Mesendoderm (in vitro differentiated cells): ENCODE measurements at regions not wholly inside any gene's neighbourhood (a gene's known extent, or its start where the extent isn't known, plus 50 kb on each side); places are given as distances from the start of the nearest gene placed in this dataset.

Experiments
- DNase-seq: peaks from one replicate; pipeline ENCODE4 v3.0.0; 2013
- H2AK5ac ChIP-seq: 2 replicates; pipeline ENCODE4 v1.6.1; 2013; ENCODE audit warnings: low read length, inconsistent platforms
- H2BK120ac ChIP-seq: 2 replicates; pipeline ENCODE4 v1.6.1; 2013; ENCODE audit warnings: low read depth, mild to moderate bottlenecking, low read length, moderate library complexity, mixed read lengths
- H2BK15ac ChIP-seq: replicated peaks from 2 replicates; pipeline ENCODE4 v1.6.1; 2013; ENCODE audit warnings: low read depth, mild to moderate bottlenecking, moderate library complexity
- H2BK5ac ChIP-seq: 2 replicates; pipeline ENCODE4 v1.6.1; 2013; ENCODE audit warnings: low read length, inconsistent platforms
- H3K18ac ChIP-seq: 2 replicates; pipeline ENCODE4 v1.6.1; 2013; ENCODE audit warnings: mild to moderate bottlenecking, low read length, mixed read lengths
- H3K23ac ChIP-seq: one replicate; pipeline ENCODE4 v1.6.1; 2013; ENCODE audit warnings: low read length
- H3K27ac ChIP-seq: 2 replicates; pipeline ENCODE4 v1.5.1; 2013; ENCODE audit warnings: low read depth, mild to moderate bottlenecking, inconsistent platforms, low read length, moderate library complexity
- H3K27me3 ChIP-seq: 2 replicates; pipeline ENCODE4 v1.6.1; 2013; ENCODE audit warnings: low read length, control low read depth, mild to moderate bottlenecking, inconsistent platforms; ENCODE audit not compliant: insufficient read depth, poor library complexity
- H3K36me3 ChIP-seq: 2 replicates; pipeline ENCODE4 v1.6.1; 2013; ENCODE audit warnings: low read length, inconsistent platforms; ENCODE audit not compliant: control insufficient read depth, insufficient read depth
- H3K4ac ChIP-seq: one replicate; pipeline ENCODE4 v1.6.1; 2013; ENCODE audit warnings: low read depth, mild to moderate bottlenecking, low read length, moderate library complexity
- H3K4me1 ChIP-seq: 2 replicates; pipeline ENCODE4 v1.6.1; 2013; ENCODE audit warnings: low read depth, low read length, inconsistent platforms; ENCODE audit not compliant: control insufficient read depth
- H3K4me2 ChIP-seq: 2 replicates; pipeline ENCODE4 v1.6.1; 2013; ENCODE audit warnings: low read length
- H3K4me3 ChIP-seq: 2 replicates; pipeline ENCODE4 v1.5.1; 2013; ENCODE audit warnings: mild to moderate bottlenecking, low read length
- H3K56ac ChIP-seq: one replicate; pipeline ENCODE4 v1.6.1; 2013; ENCODE audit warnings: low read length
- H3K79me1 ChIP-seq: 2 replicates; pipeline ENCODE4 v1.6.1; 2013; ENCODE audit warnings: low read length, inconsistent platforms
- H3K79me2 ChIP-seq: 2 replicates; pipeline ENCODE4 v1.6.1; 2013; ENCODE audit warnings: mild to moderate bottlenecking, low read length; ENCODE audit not compliant: control insufficient read depth, insufficient read depth
- H3K9ac ChIP-seq: 2 replicates; pipeline ENCODE4 v1.6.1; 2013; ENCODE audit warnings: low read length, inconsistent platforms
- H4K5ac ChIP-seq: one replicate; pipeline ENCODE4 v1.6.1; 2013; ENCODE audit warnings: low read length
- H4K8ac ChIP-seq: one replicate; pipeline ENCODE4 v1.6.1; 2013; ENCODE audit warnings: low read depth, mild to moderate bottlenecking, control low read depth, low read length, moderate library complexity
- WGBS: extraction: QIAGEN DNeasy Blood & Tissue Kit; methylation state at CpG from one replicate; pipeline ENCODE4 v1.1.7; 2013; ENCODE audit warnings: low lambda C conversion rate, missing lambda C conversion rate; ENCODE audit not compliant: insufficient coverage; ENCODE audit errors: extremely low coverage; 5-methylcytosine and 5-hydroxymethylcytosine counted together

- H3K79me1 ChIP-seq, result no peaks in the 10 kb centered on the region
Measured at GRCh38 chr10:89952751-89953150, 251.4 kb downstream of the KIF20B start.

GRCh38 chr10:89954061-89954460 is 252.7 kb downstream of the KIF20B start:
- H3K4me1 ChIP-seq, result no peaks in the 10 kb centered on the region
- no peak overlapping the region for H2BK5ac ChIP-seq
- no peak overlapping the region for H4K5ac ChIP-seq
- H3K4me3 ChIP-seq, result no peak overlapping the region
- H3K23ac ChIP-seq, result no peak overlapping the region
- H3K79me2 ChIP-seq, result no peaks in the 10 kb centered on the region
- no peak overlapping the region for H3K18ac ChIP-seq
- no peak overlapping the region for H3K56ac ChIP-seq
- H3K9ac ChIP-seq, result no peak overlapping the region
- no peak overlapping the region for H2AK5ac ChIP-seq
- H4K8ac ChIP-seq, result no peak overlapping the region
- no peak overlapping the region for H3K27ac ChIP-seq
- DNase-seq, result no peak
- H2BK15ac ChIP-seq, result no peak overlapping the region
- no peaks in the 10 kb centered on the region for H3K27me3 ChIP-seq
- WGBS, result no CpG with 5 or more reads among the region's 3 CpGs
- H3K79me1 ChIP-seq, result no peaks in the 10 kb centered on the region
- H3K4ac ChIP-seq, result no peak overlapping the region
- no peak overlapping the region for H2BK120ac ChIP-seq
- no peaks in the 10 kb centered on the region for H3K36me3 ChIP-seq
- no peak overlapping the region for H3K4me2 ChIP-seq

More at GRCh38 chr10:89952751-89953150, 251.4 kb downstream of the KIF20B start:
- Histone ChIP-seq H4K8ac (no peak overlapping the region), H3K4me3 (no peak overlapping the region), H2BK120ac (no peak overlapping the region), H3K4me1 (no peaks in the 10 kb centered on the region), H3K4me2 (no peak overlapping the region), H3K18ac (no peak overlapping the region), H3K79me2 (no peaks in the 10 kb centered on the region), H3K4ac (no peak overlapping the region), H2BK15ac (no peak overlapping the region), H3K56ac (no peak overlapping the region), H2AK5ac (no peak overlapping the region), H3K36me3 (no peaks in the 10 kb centered on the region), H3K9ac (no peak overlapping the region), H3K27ac (no peak overlapping the region), H4K5ac (no peak overlapping the region), H3K23ac (no peak overlapping the region), H3K27me3 (no peaks in the 10 kb centered on the region), H2BK5ac (no peak overlapping the region)
- DNase-seq, result no peak

- Histone ChIP-seq H3K79me2 (no peaks in the 10 kb centered on the region), H3K27ac (no peak overlapping the region), H2AK5ac (no peak overlapping the region), H3K18ac (no peak overlapping the region), H2BK5ac (no peak overlapping the region), H3K79me1 (no peaks in the 10 kb centered on the region), H3K9ac (no peak overlapping the region), H3K27me3 (no peaks in the 10 kb centered on the region), H3K56ac (no peak overlapping the region), H3K4me2 (no peak overlapping the region), H3K4me3 (no peak overlapping the region), H2BK15ac (no peak overlapping the region), H3K36me3 (no peaks in the 10 kb centered on the region), H4K5ac (no peak overlapping the region), H4K8ac (no peak overlapping the region), H2BK120ac (no peak overlapping the region), H3K4ac (no peak overlapping the region), H3K4me1 (no peaks in the 10 kb centered on the region), H3K23ac (no peak overlapping the region)
- DNase-seq, result no peak
Measured at GRCh38 chr10:89954787-89955566, 253.6 kb downstream of the KIF20B start.

GRCh38 chr10:89959433-89960110 is 258.2 kb downstream of the KIF20B start:
- Histone ChIP-seq H4K8ac (no peak overlapping the region), H3K36me3 (no peaks in the 10 kb centered on the region)

GRCh38 chr10:89963451-89964102 is 262.2 kb downstream of the KIF20B start:
- H3K4ac ChIP-seq, result no peak overlapping the region
- no CpG with 5 or more reads among the region's 2 CpGs for WGBS
- no peak overlapping the region for H3K9ac ChIP-seq
- DNase-seq, result no peak
- H3K4me2 ChIP-seq, result no peak overlapping the region
- no peak overlapping the region for H2BK15ac ChIP-seq
- no peak overlapping the region for H3K18ac ChIP-seq
- H3K79me2 ChIP-seq, result no peaks in the 10 kb centered on the region
- no peaks in the 10 kb centered on the region for H3K27me3 ChIP-seq
- no peak overlapping the region for H3K4me3 ChIP-seq
- no peak overlapping the region for H3K23ac ChIP-seq
- no peak overlapping the region for H2BK120ac ChIP-seq
- no peaks in the 10 kb centered on the region for H3K79me1 ChIP-seq
- H4K8ac ChIP-seq, result no peak overlapping the region
- no peak overlapping the region for H2AK5ac ChIP-seq
- no peak overlapping the region for H2BK5ac ChIP-seq
- H4K5ac ChIP-seq, result no peak overlapping the region
- H3K4me1 ChIP-seq, result no peaks in the 10 kb centered on the region
- no peaks in the 10 kb centered on the region for H3K36me3 ChIP-seq
- no peak overlapping the region for H3K27ac ChIP-seq
- H3K56ac ChIP-seq, result no peak overlapping the region

More at GRCh38 chr10:89959433-89960110, 258.2 kb downstream of the KIF20B start:
- no peaks in the 10 kb centered on the region for H3K27me3 ChIP-seq
- no peak overlapping the region for H2BK5ac ChIP-seq
- no peak overlapping the region for H2BK15ac ChIP-seq
- H3K4me3 ChIP-seq, result no peak overlapping the region
- H2BK120ac ChIP-seq, result no peak overlapping the region
- WGBS, result no CpG with 5 or more reads among the region's 7 CpGs
- no peak overlapping the region for H3K27ac ChIP-seq
- DNase-seq, result no peak
- H3K4me2 ChIP-seq, result no peak overlapping the region
- H3K56ac ChIP-seq, result no peak overlapping the region
- H3K23ac ChIP-seq, result no peak overlapping the region
- H4K5ac ChIP-seq, result no peak overlapping the region
- no peak overlapping the region for H3K4ac ChIP-seq
- no peaks in the 10 kb centered on the region for H3K79me1 ChIP-seq
- no peak overlapping the region for H3K9ac ChIP-seq
- no peak overlapping the region for H2AK5ac ChIP-seq
- no peak overlapping the region for H3K18ac ChIP-seq
- H3K4me1 ChIP-seq, result no peaks in the 10 kb centered on the region
- no peaks in the 10 kb centered on the region for H3K79me2 ChIP-seq
